Testis (tissue), 2 donors: ENCODE measurements at regions not wholly inside any gene's neighbourhood (a gene's known extent, or its start where the extent isn't known, plus 50 kb on each side); places are given as distances from the start of the nearest gene placed in this dataset.

Source experiments
- DNase-seq: peaks from one replicate; pipeline ENCODE4 v3.0.0-alpha.2; 2019
- H3K27ac ChIP-seq, 2 donors: fragments of 200-600 bp; sonication (generic); one replicate each; pipeline ENCODE4 v1.5.1; 2019
- H3K27me3 ChIP-seq: fragments of 200-600 bp; sonication (generic); one replicate; pipeline ENCODE4 v1.5.1; 2019
- H3K36me3 ChIP-seq: fragments of 200-600 bp; sonication (generic); one replicate; pipeline ENCODE4 v1.5.1; 2017; ENCODE audit warnings: low read depth; ENCODE audit errors: missing control alignments
- H3K4me1 ChIP-seq: fragments of 200-600 bp; sonication (generic); one replicate; pipeline ENCODE4 v1.5.1; 2019
- H3K4me3 ChIP-seq, 2 donors: fragments of 200-600 bp; sonication (generic); one replicate each; pipeline ENCODE4 v1.5.1; 2017 to 2019
- H3K9me3 ChIP-seq: fragments of 200-600 bp; sonication (generic); one replicate; pipeline ENCODE4 v1.5.1; 2017
- POLR2A ChIP-seq: fragments of 450-650 bp; IDR thresholded peaks from one replicate; pipeline ENCODE4 v1.6.1; 2017; ENCODE audit warnings: antibody characterized with exemption, mild to moderate bottlenecking, moderate library complexity
- WGBS, 2 donors: methylation state at CpG; one replicate each; pipeline ENCODE4 v1.1.5; 2018; 5-methylcytosine and 5-hydroxymethylcytosine counted together
- intact Hi-C: fragments of 100-400 bp; cut with DNase I; formaldehyde crosslinking; loops from one replicate; pipeline ENCODE4 v1.15.1; 2023; ENCODE audit warnings: low total_unique reads
- TF ChIP-seq, protein P1 (sequence below), 3 experiments: fragments of 450-650 bp in 2 of 3; fragments of 200-600 bp in 1 of 3; sonication (generic) in 1 of 3; IDR thresholded peaks; one replicate each; pipeline ENCODE4 v1.5.1; 2016 to 2019; ENCODE audit warnings: antibody characterized with exemption in 3 of 3, mild to moderate bottlenecking in 2 of 3, moderate library complexity in 1 of 3

DNA sequence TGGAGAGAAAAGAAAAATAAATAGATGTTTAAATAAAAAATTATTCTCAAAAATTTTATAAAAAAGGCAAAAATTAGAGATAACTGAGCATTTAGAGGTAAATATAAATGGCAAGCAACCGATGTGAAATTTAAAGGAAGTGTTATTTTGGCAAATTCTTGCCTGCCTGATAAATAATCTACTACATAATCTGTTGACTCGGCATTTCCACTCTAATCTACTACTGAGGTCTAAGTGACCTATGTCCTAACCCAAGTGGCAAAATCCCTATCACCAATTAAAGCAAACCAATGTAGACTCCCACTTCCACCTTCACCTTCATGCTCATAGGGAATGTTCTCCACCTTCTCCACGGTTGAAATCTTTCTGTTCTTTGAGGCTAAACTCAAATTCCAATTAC is 1124.1 kb upstream of the CDH2 start:
- no peaks in the 10 kb centered on the region for H3K36me3 ChIP-seq
- no peak for DNase-seq
- no peaks in the 10 kb centered on the region for H3K9me3 ChIP-seq
- intact Hi-C loops, result no loop called here
- H3K4me3 ChIP-seq, result no peak overlapping the region
- 80 to 90% methylated on average over 3 of the region's 3 CpGs for WGBS, 2 donors
- H3K27me3 ChIP-seq, result no peaks in the 10 kb centered on the region
- H3K27ac ChIP-seq, result no peak overlapping the region
- H3K4me1 ChIP-seq, result no peaks in the 10 kb centered on the region
- no peak for TF ChIP-seq POLR2A
- TF ChIP-seq, protein P1, sequence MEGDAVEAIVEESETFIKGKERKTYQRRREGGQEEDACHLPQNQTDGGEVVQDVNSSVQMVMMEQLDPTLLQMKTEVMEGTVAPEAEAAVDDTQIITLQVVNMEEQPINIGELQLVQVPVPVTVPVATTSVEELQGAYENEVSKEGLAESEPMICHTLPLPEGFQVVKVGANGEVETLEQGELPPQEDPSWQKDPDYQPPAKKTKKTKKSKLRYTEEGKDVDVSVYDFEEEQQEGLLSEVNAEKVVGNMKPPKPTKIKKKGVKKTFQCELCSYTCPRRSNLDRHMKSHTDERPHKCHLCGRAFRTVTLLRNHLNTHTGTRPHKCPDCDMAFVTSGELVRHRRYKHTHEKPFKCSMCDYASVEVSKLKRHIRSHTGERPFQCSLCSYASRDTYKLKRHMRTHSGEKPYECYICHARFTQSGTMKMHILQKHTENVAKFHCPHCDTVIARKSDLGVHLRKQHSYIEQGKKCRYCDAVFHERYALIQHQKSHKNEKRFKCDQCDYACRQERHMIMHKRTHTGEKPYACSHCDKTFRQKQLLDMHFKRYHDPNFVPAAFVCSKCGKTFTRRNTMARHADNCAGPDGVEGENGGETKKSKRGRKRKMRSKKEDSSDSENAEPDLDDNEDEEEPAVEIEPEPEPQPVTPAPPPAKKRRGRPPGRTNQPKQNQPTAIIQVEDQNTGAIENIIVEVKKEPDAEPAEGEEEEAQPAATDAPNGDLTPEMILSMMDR (IDR thresholded peaks at IDR 0.05), result no peak

DNA sequence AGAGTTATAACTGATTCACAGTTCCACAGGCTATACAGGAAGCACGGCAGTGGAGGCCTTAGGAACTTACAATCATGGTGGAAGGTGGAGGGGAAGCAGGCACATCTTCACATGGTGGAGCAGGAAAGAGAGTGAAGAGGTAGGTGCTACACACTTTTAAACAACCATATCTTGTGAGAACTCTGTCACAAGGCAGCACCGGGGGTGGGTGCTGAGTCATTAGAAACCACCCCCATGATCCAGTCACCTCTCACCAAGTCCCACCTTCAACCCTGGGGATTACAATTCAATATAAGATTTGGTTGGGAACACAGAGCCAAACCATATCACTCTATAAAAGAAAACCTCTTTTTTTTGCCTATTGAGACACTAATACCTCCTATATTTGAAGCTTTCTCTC is 1108.5 kb upstream of the CDH2 start:
- no peak for DNase-seq
- Histone ChIP-seq H3K36me3 (no peaks in the 10 kb centered on the region), H3K4me1 (no peaks in the 10 kb centered on the region), H3K27me3 (no peaks in the 10 kb centered on the region), H3K9me3 (no peaks in the 10 kb centered on the region), H3K4me3 (no peak overlapping the region), H3K27ac (no peak overlapping the region)
- intact Hi-C loops, result no loop called here
- no peak for TF ChIP-seq POLR2A
- TF ChIP-seq, protein P1 (IDR thresholded peaks at IDR 0.05), result no peak
- 81 to 88% methylated on average over 2 of the region's 2 CpGs for WGBS, 2 donors

DNA sequence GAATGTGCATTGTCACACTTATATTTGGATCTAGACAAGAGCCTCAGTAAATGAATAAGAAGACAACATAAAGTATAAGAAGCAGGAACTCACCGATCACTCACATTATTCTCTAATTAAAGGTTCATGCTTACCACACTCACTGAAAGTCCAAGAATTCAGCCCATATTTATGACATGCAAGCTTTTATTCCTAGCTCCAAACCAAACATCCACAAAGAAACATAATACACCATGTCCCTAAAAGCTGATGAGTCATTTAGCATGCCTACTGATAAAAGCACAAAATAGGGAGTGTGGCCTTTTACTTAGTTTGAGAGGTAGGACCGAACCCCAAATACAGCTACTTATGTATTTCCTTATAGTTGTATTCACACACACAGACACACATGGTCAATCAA is 1094.6 kb upstream of the CDH2 start:
- WGBS, 2 donors, result 91 to 94% methylated on average over 2 of the region's 2 CpGs
- TF ChIP-seq, protein P1 (IDR thresholded peaks at IDR 0.05), result no peak
- no peak for TF ChIP-seq POLR2A
- no peak overlapping the region for H3K4me3 ChIP-seq
- no peak overlapping the region for H3K27ac ChIP-seq
- no peaks in the 10 kb centered on the region for H3K36me3 ChIP-seq
- no peak for DNase-seq
- no peaks in the 10 kb centered on the region for H3K4me1 ChIP-seq
- intact Hi-C loops, result no loop called here
- H3K27me3 ChIP-seq, result no peaks in the 10 kb centered on the region
- no peaks in the 10 kb centered on the region for H3K9me3 ChIP-seq

DNA sequence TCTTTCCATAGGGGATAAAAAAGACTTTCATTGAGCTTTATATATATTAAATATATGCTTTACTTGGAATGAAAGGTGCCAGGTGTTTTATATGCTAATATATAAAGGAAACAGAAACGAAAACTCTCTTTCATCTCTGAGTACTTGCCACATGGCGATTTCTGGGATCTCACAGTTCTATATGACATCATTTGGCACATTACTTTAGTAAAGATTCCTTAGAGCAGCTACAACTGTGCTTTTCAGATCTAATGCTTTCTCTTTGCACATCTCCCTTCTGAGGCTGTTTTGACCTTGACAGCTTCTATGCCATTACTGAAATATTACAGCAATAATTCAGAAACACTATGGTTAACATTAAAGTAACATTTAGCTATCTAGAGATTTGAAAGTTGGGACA is 1082.9 kb upstream of the CDH2 start:
- Histone ChIP-seq H3K27me3 (no peaks in the 10 kb centered on the region), H3K27ac (no peak overlapping the region), H3K4me1 (no peaks in the 10 kb centered on the region), H3K36me3 (no peaks in the 10 kb centered on the region), H3K4me3 (no peak overlapping the region), H3K9me3 (no peaks in the 10 kb centered on the region)
- no peak for DNase-seq
- WGBS, 2 donors, result 63 to 71% methylated on average over 2 of the region's 2 CpGs
- TF ChIP-seq POLR2A, result no peak
- TF ChIP-seq, protein P1 (IDR thresholded peaks at IDR 0.05), result no peak
- intact Hi-C loops, result no loop called here

DNA sequence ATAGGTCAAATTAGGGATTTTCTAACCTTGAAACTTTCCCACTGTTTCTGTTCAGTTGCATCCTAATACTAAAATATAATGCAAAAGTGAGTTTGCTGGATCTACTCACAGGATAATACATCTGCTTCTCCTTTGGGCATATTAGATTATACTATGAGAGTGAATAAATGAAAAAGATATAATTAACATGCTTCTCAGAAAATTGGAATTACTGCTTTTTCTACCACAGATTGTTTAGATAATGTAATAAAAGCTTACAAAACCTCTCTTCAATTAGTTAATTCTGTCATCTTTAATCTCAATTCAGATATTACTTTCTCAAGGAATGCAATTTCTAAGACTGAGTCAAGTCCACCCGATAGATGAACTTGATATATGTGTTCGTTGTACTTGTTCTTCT is 1077.2 kb upstream of the CDH2 start:
- no peak for TF ChIP-seq POLR2A
- TF ChIP-seq, protein P1 (IDR thresholded peaks at IDR 0.05), result no peak
- H3K4me3 ChIP-seq, result no peak overlapping the region
- H3K27me3 ChIP-seq, result no peaks in the 10 kb centered on the region
- no peaks in the 10 kb centered on the region for H3K9me3 ChIP-seq
- H3K36me3 ChIP-seq, result no peaks in the 10 kb centered on the region
- WGBS, 2 donors, result 92 to 97% methylated on average over 2 of the region's 2 CpGs
- intact Hi-C loops, result no loop called here
- no peak overlapping the region for H3K27ac ChIP-seq
- no peak for DNase-seq
- no peaks in the 10 kb centered on the region for H3K4me1 ChIP-seq
